Keratinocyte (primary cell): ENCODE measurements at regions not wholly inside any gene's neighbourhood (a gene's known extent, or its start where the extent isn't known, plus 50 kb on each side); places are given as distances from the start of the nearest gene placed in this dataset.

Source experiments
- DNase-seq: peaks from one replicate; pipeline ENCODE4 v3.0.0-alpha.2; 2011; ENCODE audit warnings: low read depth, missing footprints, low spot score
- FAIRE-seq: peaks from 2 replicates; lab custom pipeline; 2011; peaks lifted over from hg19 to GRCh38; lab: Jason Lieb, UNC
- H2AFZ ChIP-seq: 2 replicates; pipeline ENCODE4 v1.6.0; 2012; ENCODE audit warnings: low read length, control low read depth, inconsistent platforms; ENCODE audit not compliant: control insufficient read depth
- H3K27ac ChIP-seq: 2 replicates; pipeline ENCODE4 v1.5.1; 2011; ENCODE audit warnings: low read length; ENCODE audit not compliant: control insufficient read depth, insufficient read depth
- H3K27me3 ChIP-seq: 3 replicates; pipeline ENCODE4 v1.6.0; 2011; ENCODE audit warnings: low read length; ENCODE audit not compliant: control insufficient read depth, insufficient read depth; ENCODE audit errors: extremely low read depth
- H3K36me3 ChIP-seq, 2 experiments: 2 replicates in 1 of 2; 3 replicates in 1 of 2; pipeline ENCODE4 v1.5.1; 2011; ENCODE audit warnings: low read length in 2 of 2, mild to moderate bottlenecking in 1 of 2; ENCODE audit not compliant: control insufficient read depth in 2 of 2, insufficient read depth in 2 of 2; ENCODE audit errors: extremely low read depth in 1 of 2
- H3K4me1 ChIP-seq: 3 replicates; pipeline ENCODE4 v1.5.1; 2011; ENCODE audit warnings: low read length; ENCODE audit not compliant: control insufficient read depth, insufficient read depth; ENCODE audit errors: extremely low read depth
- H3K4me2 ChIP-seq: 3 replicates; pipeline ENCODE4 v1.6.0; 2011; ENCODE audit warnings: low read depth, low read length; ENCODE audit not compliant: control insufficient read depth, insufficient read depth; ENCODE audit errors: extremely low read depth
- H3K4me3 ChIP-seq, 3 experiments: fragments of 200-600 bp in 1 of 3; sonication (generic) in 1 of 3; 2 replicates in 2 of 3; 3 replicates in 1 of 3; pipeline ENCODE4 v1.5.1; 2011 to 2016; ENCODE audit warnings: low read length in 3 of 3, mild to moderate bottlenecking in 3 of 3, control low read depth in 2 of 3, inconsistent platforms in 1 of 3, low read depth in 1 of 3, mixed read lengths in 1 of 3, mixed run types in 1 of 3, moderate library complexity in 1 of 3; ENCODE audit not compliant: control insufficient read depth in 2 of 3, insufficient read depth in 2 of 3; ENCODE audit errors: extremely low read depth in 1 of 3
- H3K79me2 ChIP-seq: 2 replicates; pipeline ENCODE4 v1.6.0; 2012; ENCODE audit warnings: low read length; ENCODE audit not compliant: control insufficient read depth, insufficient read depth
- H3K9ac ChIP-seq: 3 replicates; pipeline ENCODE4 v1.6.0; 2011; ENCODE audit warnings: low read length; ENCODE audit not compliant: control insufficient read depth, insufficient read depth; ENCODE audit errors: extremely low read depth
- H3K9me1 ChIP-seq: 3 replicates; pipeline ENCODE4 v1.6.0; 2011; ENCODE audit warnings: low read length; ENCODE audit not compliant: control insufficient read depth, insufficient read depth; ENCODE audit errors: extremely low read depth
- H3K9me3 ChIP-seq: 2 replicates; pipeline ENCODE4 v1.5.1; 2012; ENCODE audit warnings: low read depth, low read length; ENCODE audit not compliant: control insufficient read depth
- H4K20me1 ChIP-seq: 3 replicates; pipeline ENCODE4 v1.6.0; 2011; ENCODE audit warnings: low read length; ENCODE audit not compliant: control insufficient read depth, insufficient read depth; ENCODE audit errors: extremely low read depth
- EZH2 ChIP-seq: IDR thresholded peaks from one replicate; pipeline ENCODE4 v1.6.1; 2012; ENCODE audit warnings: inconsistent platforms, mild to moderate bottlenecking, low read length, moderate library complexity
- dilution Hi-C: fragments of 300-500 bp; cut with MboI; formaldehyde crosslinking; loops from one replicate; pipeline ENCODE4 v1.7.0; 2020; ENCODE audit warnings: low sequenced_read_pairs; ENCODE audit not compliant: extremely low pct_ligation_motif_present
- TF ChIP-seq, protein P1 (sequence below), 3 experiments: IDR thresholded peaks in 1 of 3; conservative IDR thresholded peaks in 1 of 3; optimal IDR thresholded peaks in 1 of 3; 2 replicates in 2 of 3; 3 replicates in 1 of 3; pipeline versions ENCODE3 to v1.5.1; 2011; ENCODE audit warnings: low read length in 3 of 3, mild to moderate bottlenecking in 3 of 3, moderate library complexity in 2 of 3, control low read depth in 1 of 3, inconsistent platforms in 1 of 3; ENCODE audit not compliant: insufficient read depth in 2 of 3; ENCODE audit errors: extremely low read depth in 1 of 3

- TF ChIP-seq, protein P1, sequence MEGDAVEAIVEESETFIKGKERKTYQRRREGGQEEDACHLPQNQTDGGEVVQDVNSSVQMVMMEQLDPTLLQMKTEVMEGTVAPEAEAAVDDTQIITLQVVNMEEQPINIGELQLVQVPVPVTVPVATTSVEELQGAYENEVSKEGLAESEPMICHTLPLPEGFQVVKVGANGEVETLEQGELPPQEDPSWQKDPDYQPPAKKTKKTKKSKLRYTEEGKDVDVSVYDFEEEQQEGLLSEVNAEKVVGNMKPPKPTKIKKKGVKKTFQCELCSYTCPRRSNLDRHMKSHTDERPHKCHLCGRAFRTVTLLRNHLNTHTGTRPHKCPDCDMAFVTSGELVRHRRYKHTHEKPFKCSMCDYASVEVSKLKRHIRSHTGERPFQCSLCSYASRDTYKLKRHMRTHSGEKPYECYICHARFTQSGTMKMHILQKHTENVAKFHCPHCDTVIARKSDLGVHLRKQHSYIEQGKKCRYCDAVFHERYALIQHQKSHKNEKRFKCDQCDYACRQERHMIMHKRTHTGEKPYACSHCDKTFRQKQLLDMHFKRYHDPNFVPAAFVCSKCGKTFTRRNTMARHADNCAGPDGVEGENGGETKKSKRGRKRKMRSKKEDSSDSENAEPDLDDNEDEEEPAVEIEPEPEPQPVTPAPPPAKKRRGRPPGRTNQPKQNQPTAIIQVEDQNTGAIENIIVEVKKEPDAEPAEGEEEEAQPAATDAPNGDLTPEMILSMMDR (optimal IDR thresholded peaks at IDR 0.05 in 1 of 3, IDR thresholded peaks at IDR 0.05 in 1 of 3, conservative IDR thresholded peaks at IDR 0.05 in 1 of 3; ENCODE audit: extremely low read depth in 1 of 3, insufficient read depth in 2 of 3, low read length in 3 of 3): no peak
- no peak for TF ChIP-seq EZH2
- Histone ChIP-seq H3K27me3 (peaks cover 19% of the 10 kb centered on the region), H3K27ac (no peak overlapping the region), H3K9me1 (no peaks in the 10 kb centered on the region), H3K4me2 (no peak overlapping the region), H3K9ac (no peak overlapping the region), H3K79me2 (no peaks in the 10 kb centered on the region), H3K4me1 (no peaks in the 10 kb centered on the region), H2AFZ (no peak overlapping the region), H3K9me3 (no peaks in the 10 kb centered on the region), H3K4me3 (no peak overlapping the region), H4K20me1 (no peaks in the 10 kb centered on the region), H3K36me3 (no peaks in the 10 kb centered on the region)
- FAIRE-seq (no peak), DNase-seq (no peak)
- dilution Hi-C loops: no loop called here
Observed at GRCh38 chr15:101539492-101539891, 50.0 kb upstream of the PCSK6 start.
